ENCODE measurements at regions not wholly inside any gene's neighbourhood (a gene's known extent, or its start where the extent isn't known, plus 50 kb on each side); places are given as distances from the start of the nearest gene placed in this dataset.
"Not testable (repeated sequence)": the region's sequence is repeated elsewhere in the genome, so short reads cannot be mapped to it uniquely, and the experiment has no call there.

- H3K36me3 Mint-ChIP-seq = no peaks in the 10 kb centered on the region
- peaks cover 9% of the 10 kb centered on the region for H3K9me3 Mint-ChIP-seq
- H3K27me3 ChIP-seq = no peaks in the 10 kb centered on the region
- TF ChIP-seq, protein P1, sequence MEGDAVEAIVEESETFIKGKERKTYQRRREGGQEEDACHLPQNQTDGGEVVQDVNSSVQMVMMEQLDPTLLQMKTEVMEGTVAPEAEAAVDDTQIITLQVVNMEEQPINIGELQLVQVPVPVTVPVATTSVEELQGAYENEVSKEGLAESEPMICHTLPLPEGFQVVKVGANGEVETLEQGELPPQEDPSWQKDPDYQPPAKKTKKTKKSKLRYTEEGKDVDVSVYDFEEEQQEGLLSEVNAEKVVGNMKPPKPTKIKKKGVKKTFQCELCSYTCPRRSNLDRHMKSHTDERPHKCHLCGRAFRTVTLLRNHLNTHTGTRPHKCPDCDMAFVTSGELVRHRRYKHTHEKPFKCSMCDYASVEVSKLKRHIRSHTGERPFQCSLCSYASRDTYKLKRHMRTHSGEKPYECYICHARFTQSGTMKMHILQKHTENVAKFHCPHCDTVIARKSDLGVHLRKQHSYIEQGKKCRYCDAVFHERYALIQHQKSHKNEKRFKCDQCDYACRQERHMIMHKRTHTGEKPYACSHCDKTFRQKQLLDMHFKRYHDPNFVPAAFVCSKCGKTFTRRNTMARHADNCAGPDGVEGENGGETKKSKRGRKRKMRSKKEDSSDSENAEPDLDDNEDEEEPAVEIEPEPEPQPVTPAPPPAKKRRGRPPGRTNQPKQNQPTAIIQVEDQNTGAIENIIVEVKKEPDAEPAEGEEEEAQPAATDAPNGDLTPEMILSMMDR (IDR thresholded peaks at IDR 0.05) = no peak
- TF ChIP-seq EZH2 (IDR thresholded peaks at IDR 0.05) (no peak), EZH2phosphoT487 (IDR thresholded peaks at IDR 0.05) (no peak)
- H3K79me2 ChIP-seq (ENCODE audit: low read depth) = no peaks in the 10 kb centered on the region
- DNase-seq (ENCODE audit: low spot score) = no peak
- H3K36me3 ChIP-seq = no peaks in the 10 kb centered on the region
- no peak overlapping the region for H3K4me3 Mint-ChIP-seq
- no peak overlapping the region for H3K4me2 ChIP-seq
- H3F3A ChIP-seq (ENCODE audit: low read depth) = no peaks in the 10 kb centered on the region
- no peak overlapping the region for H3K27ac ChIP-seq
- no peaks in the 10 kb centered on the region for H3K9me3 ChIP-seq (ENCODE audit: low read depth)
- peak overlapping the region; percentile 19 for H2AFZ ChIP-seq (replicated peaks)
- H3K9ac ChIP-seq = no peak overlapping the region
- no peaks in the 10 kb centered on the region for H3K4me1 Mint-ChIP-seq
- H3K4me1 ChIP-seq = no peaks in the 10 kb centered on the region
- H3K27me3 Mint-ChIP-seq (ENCODE audit: insufficient read depth, low read depth) = no peaks in the 10 kb centered on the region
- no peaks in the 10 kb centered on the region for H4K20me1 ChIP-seq (ENCODE audit: low read depth)
- H3K27ac Mint-ChIP-seq = no peak overlapping the region
- H3K4me3 ChIP-seq = no peak overlapping the region
Measured at GRCh38 chr18:55672574-55673361, 84.8 kb upstream of the TCF4 start.

DNA sequence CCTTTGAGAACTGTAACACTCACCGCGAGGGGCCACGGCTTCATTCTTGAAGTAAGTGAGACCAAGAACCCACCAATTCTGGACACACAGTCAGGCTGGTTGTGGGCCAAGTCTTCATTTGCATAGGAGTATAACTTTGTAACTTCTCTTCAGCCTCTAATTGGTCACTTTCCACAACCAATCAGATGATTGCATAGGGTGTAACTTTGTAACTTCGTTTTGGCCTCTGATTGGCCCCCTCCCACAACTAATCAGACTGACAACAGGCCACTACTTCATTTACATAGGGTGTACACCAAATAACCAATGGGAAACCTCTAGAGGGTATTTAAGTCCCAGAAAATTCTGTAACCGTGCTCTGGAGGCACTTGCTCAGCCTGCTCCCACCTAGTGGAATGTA is 77.5 kb upstream of the TCF4 start:
- Mint-ChIP-seq H3K36me3 (peaks cover 3% of the 10 kb centered on the region), H3K9me3 (peaks cover 12% of the 10 kb centered on the region), H3K4me3 (no peak overlapping the region), H3K27me3 (ENCODE audit: insufficient read depth, low read depth) (peaks cover 5% of the 10 kb centered on the region), H3K27ac (no peak overlapping the region), H3K4me1 (no peaks in the 10 kb centered on the region)
- TF ChIP-seq EZH2 (IDR thresholded peaks at IDR 0.05) (no peak), EZH2phosphoT487 (IDR thresholded peaks at IDR 0.05) (no peak)
- TF ChIP-seq, protein P1 (IDR thresholded peaks at IDR 0.05) = no peak
- no peaks in the 10 kb centered on the region for H3K36me3 ChIP-seq
- no peak overlapping the region for H3K27ac ChIP-seq
- no peak overlapping the region for H2AFZ ChIP-seq (replicated peaks)
- no peaks in the 10 kb centered on the region for H3K79me2 ChIP-seq (ENCODE audit: low read depth)
- H4K20me1 ChIP-seq (ENCODE audit: low read depth) = no peaks in the 10 kb centered on the region
- no peak for DNase-seq (ENCODE audit: low spot score)
- no peaks in the 10 kb centered on the region for H3K4me1 ChIP-seq
- H3K9me3 ChIP-seq (ENCODE audit: low read depth) = no peaks in the 10 kb centered on the region
- H3K4me2 ChIP-seq = no peak overlapping the region
- H3K27me3 ChIP-seq = no peaks in the 10 kb centered on the region
- H3K4me3 ChIP-seq = no peak overlapping the region
- H3K9ac ChIP-seq = no peak overlapping the region
- H3F3A ChIP-seq (ENCODE audit: low read depth) = no peaks in the 10 kb centered on the region

DNA sequence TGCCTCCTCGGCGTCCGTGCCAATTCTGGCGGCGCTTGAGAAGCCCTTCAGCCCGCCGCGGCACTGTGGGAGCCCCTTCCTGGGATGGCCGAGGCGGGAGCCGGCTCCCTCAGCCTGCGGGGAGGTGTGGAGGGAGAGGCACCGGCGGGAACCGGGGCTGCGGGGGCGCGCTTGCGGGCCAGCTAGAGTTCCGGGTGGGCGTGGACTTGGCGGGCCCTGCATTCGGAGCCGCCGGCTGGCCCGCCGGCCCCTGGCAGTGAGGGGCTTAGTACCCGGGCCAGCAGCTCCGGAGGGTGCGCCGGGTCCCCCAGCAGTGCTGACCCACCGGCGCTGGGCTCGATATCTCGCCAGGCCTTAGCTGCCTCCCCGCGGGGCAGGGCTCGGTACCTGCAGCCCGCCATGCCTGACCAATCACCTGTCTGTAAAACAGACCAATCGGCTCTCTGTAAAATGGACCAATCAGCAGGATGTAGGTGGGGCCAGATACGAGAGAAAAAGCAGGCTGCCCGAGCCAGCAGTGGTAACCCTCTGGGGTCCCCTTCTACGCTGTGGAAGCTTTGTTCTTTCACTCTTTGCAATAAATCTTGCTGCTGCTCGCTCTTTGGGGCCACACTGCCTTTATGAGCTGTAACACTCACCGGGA is 76.9 kb upstream of the TCF4 start:
- H3K4me2 ChIP-seq; H3K27ac Mint-ChIP-seq; H3K4me3 Mint-ChIP-seq; H3K27ac ChIP-seq; DNase-seq (ENCODE audit: low spot score); H3K79me2 ChIP-seq (ENCODE audit: low read depth); H3K4me1 ChIP-seq; H3K9ac ChIP-seq; H3K36me3 ChIP-seq; H3F3A ChIP-seq (ENCODE audit: low read depth); H2AFZ ChIP-seq (replicated peaks); H3K4me1 Mint-ChIP-seq; H3K36me3 Mint-ChIP-seq; H3K9me3 ChIP-seq (ENCODE audit: low read depth); H3K27me3 ChIP-seq; H4K20me1 ChIP-seq (ENCODE audit: low read depth); H3K27me3 Mint-ChIP-seq (ENCODE audit: insufficient read depth, low read depth); H3K4me3 ChIP-seq: not testable (repeated sequence)
- H3K9me3 Mint-ChIP-seq = peaks cover 12% of the 10 kb centered on the region

DNA sequence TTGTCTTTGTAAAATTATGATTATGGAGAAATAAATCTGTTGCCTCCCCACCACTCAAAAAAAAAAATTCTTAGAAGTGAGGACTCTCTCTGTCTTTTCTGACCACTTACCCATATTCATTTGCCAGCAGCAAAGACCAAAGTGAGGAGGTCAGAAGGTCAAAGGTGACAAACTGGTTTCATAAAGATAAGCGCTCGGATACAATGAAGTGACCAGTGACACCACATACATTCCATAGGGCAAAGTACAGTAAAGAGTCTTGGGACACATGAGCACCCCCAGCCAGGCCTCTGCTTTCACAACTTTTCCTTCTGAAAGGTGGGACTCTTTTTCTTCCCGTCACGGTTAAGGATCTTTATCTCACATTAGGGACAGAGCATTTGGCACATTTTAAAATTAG is 75.9 kb upstream of the TCF4 start:
- no peak overlapping the region for H3K9ac ChIP-seq
- no peak overlapping the region for H2AFZ ChIP-seq (replicated peaks)
- DNase-seq (ENCODE audit: low spot score) = no peak
- H3K27ac ChIP-seq = no peak overlapping the region
- H3F3A ChIP-seq (ENCODE audit: low read depth) = no peaks in the 10 kb centered on the region
- H3K4me2 ChIP-seq = no peak overlapping the region
- H3K27me3 Mint-ChIP-seq (ENCODE audit: insufficient read depth, low read depth) = peaks cover 5% of the 10 kb centered on the region
- H3K9me3 Mint-ChIP-seq = peaks cover 12% of the 10 kb centered on the region
- no peaks in the 10 kb centered on the region for H3K9me3 ChIP-seq (ENCODE audit: low read depth)
- no peak overlapping the region for H3K4me3 Mint-ChIP-seq
- H3K4me1 Mint-ChIP-seq = no peaks in the 10 kb centered on the region
- no peaks in the 10 kb centered on the region for H3K36me3 ChIP-seq
- TF ChIP-seq EZH2 (IDR thresholded peaks at IDR 0.05) (no peak), EZH2phosphoT487 (IDR thresholded peaks at IDR 0.05) (no peak)
- TF ChIP-seq, protein P1 (IDR thresholded peaks at IDR 0.05) = no peak
- no peaks in the 10 kb centered on the region for H3K27me3 ChIP-seq
- H4K20me1 ChIP-seq (ENCODE audit: low read depth) = no peaks in the 10 kb centered on the region
- H3K79me2 ChIP-seq (ENCODE audit: low read depth) = no peaks in the 10 kb centered on the region
- H3K4me1 ChIP-seq = no peaks in the 10 kb centered on the region
- no peak overlapping the region for H3K27ac Mint-ChIP-seq
- H3K36me3 Mint-ChIP-seq = peaks cover 3% of the 10 kb centered on the region
- no peak overlapping the region for H3K4me3 ChIP-seq
